Nephron (organoid): ENCODE measurements at regions not wholly inside any gene's neighbourhood (a gene's known extent, or its start where the extent isn't known, plus 50 kb on each side); places are given as distances from the start of the nearest gene placed in this dataset.

Experiments used
- H3K27ac Mint-ChIP-seq, 3 experiments: 2 replicates each; pipeline ENCODE4 v1.8.0; 2020; ENCODE audit warnings: mixed read lengths in 3 of 3, mild to moderate bottlenecking in 2 of 3, moderate library complexity in 1 of 3
- H3K27me3 Mint-ChIP-seq: 2 replicates; pipeline ENCODE4 v1.8.0; 2021; ENCODE audit warnings: low read depth, mild to moderate bottlenecking, moderate library complexity, mixed read lengths
- H3K36me3 Mint-ChIP-seq: 2 replicates; pipeline ENCODE4 v1.8.0; 2020; ENCODE audit warnings: low read depth, mixed read lengths
- H3K4me1 Mint-ChIP-seq: 2 replicates; pipeline ENCODE4 v1.8.0; 2020; ENCODE audit warnings: mixed read lengths
- H3K4me3 Mint-ChIP-seq, 3 experiments: 2 replicates each; pipeline ENCODE4 v1.8.0; 2020; ENCODE audit warnings: mild to moderate bottlenecking in 3 of 3, mixed read lengths in 3 of 3, moderate library complexity in 2 of 3
- H3K9me3 Mint-ChIP-seq: 2 replicates; pipeline ENCODE4 v1.8.0; 2020; ENCODE audit warnings: mixed read lengths
- CTCF ChIP-seq, 3 experiments: fragments of 200-600 bp; sonication (generic); IDR thresholded peaks; one replicate each; pipeline ENCODE4 v1.5.0; 2021; ENCODE audit warnings: antibody characterized with exemption in 3 of 3; ENCODE audit not compliant: unreplicated experiment in 3 of 3

GRCh38 chr11:80831374-80831773, 1390.5 kb upstream of the TENM4 start:
- H3K4me3 Mint-ChIP-seq = no peak overlapping the region
- H3K27me3 Mint-ChIP-seq = no peaks in the 10 kb centered on the region
- no peak for TF ChIP-seq CTCF (IDR thresholded peaks at IDR 0.05; ENCODE audit: unreplicated experiment in 3 of 3)
- H3K36me3 Mint-ChIP-seq = no peaks in the 10 kb centered on the region
- no peaks in the 10 kb centered on the region for H3K9me3 Mint-ChIP-seq
- no peak overlapping the region for H3K27ac Mint-ChIP-seq
- no peaks in the 10 kb centered on the region for H3K4me1 Mint-ChIP-seq

GRCh38 chr11:80827781-80828180, 1387.0 kb upstream of the TENM4 start:
- Mint-ChIP-seq H3K9me3 (no peaks in the 10 kb centered on the region), H3K27ac (no peak overlapping the region), H3K36me3 (no peaks in the 10 kb centered on the region), H3K4me3 (no peak overlapping the region), H3K4me1 (no peaks in the 10 kb centered on the region), H3K27me3 (no peaks in the 10 kb centered on the region)
- TF ChIP-seq CTCF (IDR thresholded peaks at IDR 0.05; ENCODE audit: unreplicated experiment in 3 of 3) = no peak

GRCh38 chr11:80826808-80827207, 1386.0 kb upstream of the TENM4 start:
- no peaks in the 10 kb centered on the region for H3K36me3 Mint-ChIP-seq
- H3K4me3 Mint-ChIP-seq = no peak overlapping the region
- H3K9me3 Mint-ChIP-seq = no peaks in the 10 kb centered on the region
- TF ChIP-seq CTCF (IDR thresholded peaks at IDR 0.05; ENCODE audit: unreplicated experiment in 3 of 3) = no peak
- H3K4me1 Mint-ChIP-seq = no peaks in the 10 kb centered on the region
- H3K27me3 Mint-ChIP-seq = no peaks in the 10 kb centered on the region
- H3K27ac Mint-ChIP-seq = no peak overlapping the region

GRCh38 chr11:80822308-80822707, 1381.5 kb upstream of the TENM4 start:
- no peak for TF ChIP-seq CTCF (IDR thresholded peaks at IDR 0.05; ENCODE audit: unreplicated experiment in 3 of 3)
- H3K4me3 Mint-ChIP-seq = no peak overlapping the region
- no peak overlapping the region for H3K27ac Mint-ChIP-seq
- H3K9me3 Mint-ChIP-seq = no peaks in the 10 kb centered on the region
- peaks cover 6% of the 10 kb centered on the region for H3K4me1 Mint-ChIP-seq
- H3K36me3 Mint-ChIP-seq = no peaks in the 10 kb centered on the region
- no peaks in the 10 kb centered on the region for H3K27me3 Mint-ChIP-seq

- Mint-ChIP-seq H3K27me3 (no peaks in the 10 kb centered on the region), H3K4me3 (no peak overlapping the region), H3K9me3 (no peaks in the 10 kb centered on the region), H3K4me1 (peaks cover 23% of the 10 kb centered on the region), H3K27ac (no peak overlapping the region), H3K36me3 (no peaks in the 10 kb centered on the region)
- TF ChIP-seq CTCF (IDR thresholded peaks at IDR 0.05; ENCODE audit: unreplicated experiment in 3 of 3) = no peak
Observed at GRCh38 chr11:80819271-80819670, 1378.4 kb upstream of the TENM4 start.

GRCh38 chr11:80816966-80817365, 1376.1 kb upstream of the TENM4 start:
- TF ChIP-seq CTCF (IDR thresholded peaks at IDR 0.05; ENCODE audit: unreplicated experiment in 3 of 3) = no peak
- Mint-ChIP-seq H3K9me3 (no peaks in the 10 kb centered on the region), H3K27ac (no peak overlapping the region), H3K27me3 (no peaks in the 10 kb centered on the region), H3K4me1 (peaks cover 23% of the 10 kb centered on the region), H3K36me3 (no peaks in the 10 kb centered on the region), H3K4me3 (no peak overlapping the region)
